Hepatocyte (in vitro differentiated cells): ENCODE measurements at regions not wholly inside any gene's neighbourhood (a gene's known extent, or its start where the extent isn't known, plus 50 kb on each side); places are given as distances from the start of the nearest gene placed in this dataset.
A peak's percentile ranks its signal among the peaks of the same experiment; 100 is the strongest.

Source experiments
- DNase-seq: peaks from one replicate; pipeline ENCODE4 v3.0.0-alpha.2; 2016; ENCODE audit warnings: low spot score
- H2AFZ ChIP-seq: fragments of 200-600 bp; sonication (generic); 2 replicates; pipeline ENCODE4 v1.6.0; 2016; ENCODE audit warnings: antibody characterized with exemption, mild to moderate bottlenecking
- H3K27ac ChIP-seq: fragments of 200-600 bp; sonication (generic); 2 replicates; pipeline ENCODE4 v1.5.1; 2016; ENCODE audit warnings: mild to moderate bottlenecking
- H3K27me3 ChIP-seq: fragments of 200-600 bp; sonication (generic); 2 replicates; pipeline ENCODE4 v1.6.1; 2016
- H3K36me3 ChIP-seq: fragments of 200-600 bp; sonication (generic); replicated peaks from 2 replicates; pipeline ENCODE4 v1.5.1; 2016; ENCODE audit warnings: low read depth; ENCODE audit not compliant: insufficient read depth
- H3K4me1 ChIP-seq: fragments of 200-600 bp; sonication (generic); 2 replicates; pipeline ENCODE4 v1.5.1; 2016; ENCODE audit warnings: mild to moderate bottlenecking, moderate library complexity; ENCODE audit not compliant: insufficient read depth
- H3K4me2 ChIP-seq: fragments of 200-600 bp; sonication (generic); 2 replicates; pipeline ENCODE4 v1.6.0; 2016
- H3K4me3 ChIP-seq: fragments of 200-600 bp; sonication (generic); 2 replicates; pipeline ENCODE4 v1.5.1; 2016; ENCODE audit warnings: mild to moderate bottlenecking
- H3K79me2 ChIP-seq: fragments of 200-600 bp; sonication (generic); 2 replicates; pipeline ENCODE4 v1.6.0; 2017; ENCODE audit warnings: mild to moderate bottlenecking
- H3K9me2 ChIP-seq: fragments of 200-600 bp; sonication (generic); replicated peaks from 2 replicates; pipeline ENCODE4 v1.6.0; 2017; ENCODE audit warnings: mild to moderate bottlenecking; ENCODE audit not compliant: insufficient read depth
- H3K9me3 ChIP-seq: fragments of 200-600 bp; sonication (generic); 2 replicates; pipeline ENCODE4 v1.5.1; 2016; ENCODE audit warnings: low read depth, mild to moderate bottlenecking
- H4K20me1 ChIP-seq: fragments of 200-600 bp; sonication (generic); 2 replicates; pipeline ENCODE4 v1.6.0; 2016; ENCODE audit warnings: mild to moderate bottlenecking; ENCODE audit not compliant: insufficient read depth, poor library complexity, severe bottlenecking
- CTCF ChIP-seq: fragments of 200-600 bp; sonication (generic); IDR thresholded peaks from 2 replicates; pipeline ENCODE4 v1.5.1; 2016; ENCODE audit warnings: antibody characterized with exemption, mild to moderate bottlenecking; ENCODE audit not compliant: poor library complexity
- EZH2 ChIP-seq: fragments of 200-600 bp; sonication (generic); IDR thresholded peaks from 2 replicates; pipeline ENCODE4 v1.6.1; 2016; ENCODE audit warnings: antibody characterized with exemption, mild to moderate bottlenecking, borderline replicate concordance
- EZH2phosphoT487 ChIP-seq: fragments of 200-600 bp; sonication (generic); IDR thresholded peaks from one replicate; pipeline ENCODE4 v1.6.1; 2018; ENCODE audit warnings: antibody characterized with exemption, mild to moderate bottlenecking, low read depth, moderate library complexity; ENCODE audit not compliant: unreplicated experiment, severe bottlenecking
- WGBS: methylation state at CpG from one replicate; pipeline ENCODE4 v1.1.6; 2016; ENCODE audit warnings: low lambda C conversion rate; ENCODE audit errors: missing lambda C conversion rate; 5-methylcytosine and 5-hydroxymethylcytosine counted together

GRCh38 chr7:54917613-54918391 is 101.0 kb upstream of the EGFR start:
- TF ChIP-seq CTCF: no peak
- no peak for TF ChIP-seq EZH2phosphoT487
- no peak for TF ChIP-seq EZH2

GRCh38 chr7:54921116-54921515 is 97.7 kb upstream of the EGFR start:
- no peak for TF ChIP-seq EZH2phosphoT487
- no peak for TF ChIP-seq EZH2
- no peak overlapping the region for H3K27ac ChIP-seq
- DNase-seq: no peak
- no peak overlapping the region for H2AFZ ChIP-seq
- H3K4me3 ChIP-seq: no peak overlapping the region
- no peak overlapping the region for H3K4me2 ChIP-seq
- WGBS: 93% methylated on average over 3 of the region's 3 CpGs
- H3K9me2 ChIP-seq: no peaks in the 10 kb centered on the region
- no peaks in the 10 kb centered on the region for H3K36me3 ChIP-seq
- H3K27me3 ChIP-seq: no peaks in the 10 kb centered on the region
- no peaks in the 10 kb centered on the region for H3K79me2 ChIP-seq
- H4K20me1 ChIP-seq: no peaks in the 10 kb centered on the region
- H3K9me3 ChIP-seq: no peaks in the 10 kb centered on the region
- no peaks in the 10 kb centered on the region for H3K4me1 ChIP-seq

More at GRCh38 chr7:54917613-54918391, 101.0 kb upstream of the EGFR start:
- peak overlapping the region; percentile 86 for H3K27ac ChIP-seq
- no peaks in the 10 kb centered on the region for H4K20me1 ChIP-seq
- no peaks in the 10 kb centered on the region for H3K4me1 ChIP-seq
- H3K9me3 ChIP-seq: no peaks in the 10 kb centered on the region
- peak; percentile 23 for DNase-seq
- H3K79me2 ChIP-seq: no peaks in the 10 kb centered on the region
- no peaks in the 10 kb centered on the region for H3K27me3 ChIP-seq
- H3K4me3 ChIP-seq: no peak overlapping the region
- peaks cover 4% of the 10 kb centered on the region for H3K9me2 ChIP-seq
- no peaks in the 10 kb centered on the region for H3K36me3 ChIP-seq
- no peak overlapping the region for H3K4me2 ChIP-seq
- WGBS: 87% methylated on average over 5 of the region's 5 CpGs
- H2AFZ ChIP-seq: no peak overlapping the region

GRCh38 chr7:54931532-54931931 is 87.3 kb upstream of the EGFR start:
- H3K9me2 ChIP-seq: no peaks in the 10 kb centered on the region
- H3K27ac ChIP-seq: no peak overlapping the region
- no peaks in the 10 kb centered on the region for H4K20me1 ChIP-seq
- peaks cover 4% of the 10 kb centered on the region for H3K4me1 ChIP-seq
- TF ChIP-seq EZH2phosphoT487: no peak
- TF ChIP-seq EZH2: no peak
- no peak for TF ChIP-seq CTCF
- no peak overlapping the region for H2AFZ ChIP-seq
- H3K9me3 ChIP-seq: peaks cover 7% of the 10 kb centered on the region
- H3K4me2 ChIP-seq: no peak overlapping the region
- H3K79me2 ChIP-seq: no peaks in the 10 kb centered on the region
- no peaks in the 10 kb centered on the region for H3K27me3 ChIP-seq
- no peak overlapping the region for H3K4me3 ChIP-seq
- H3K36me3 ChIP-seq: no peaks in the 10 kb centered on the region
- 96% methylated on average over 1 of the region's 1 CpG for WGBS
- DNase-seq: no peak

- Histone ChIP-seq H3K9me2 (no peaks in the 10 kb centered on the region), H3K4me3 (peak overlapping the region; percentile 23), H4K20me1 (no peaks in the 10 kb centered on the region), H3K4me1 (peaks cover 4% of the 10 kb centered on the region), H3K27me3 (no peaks in the 10 kb centered on the region), H3K27ac (peak overlapping the region; percentile 5), H3K36me3 (no peaks in the 10 kb centered on the region), H3K9me3 (peaks cover 7% of the 10 kb centered on the region), H3K79me2 (no peaks in the 10 kb centered on the region), H3K4me2 (peak overlapping the region; percentile 77), H2AFZ (peak overlapping the region; percentile 81)
- no peak for TF ChIP-seq EZH2
- TF ChIP-seq CTCF: no peak
- TF ChIP-seq EZH2phosphoT487: no peak
- DNase-seq: peak; percentile 85
- WGBS: 23% methylated on average over 10 of the region's 34 CpGs
Measured at GRCh38 chr7:54932818-54933543, 85.8 kb upstream of the EGFR start.
